ENCODE measurements at regions not wholly inside any gene's neighbourhood (a gene's known extent, or its start where the extent isn't known, plus 50 kb on each side); places are given as distances from the start of the nearest gene placed in this dataset.

DNA sequence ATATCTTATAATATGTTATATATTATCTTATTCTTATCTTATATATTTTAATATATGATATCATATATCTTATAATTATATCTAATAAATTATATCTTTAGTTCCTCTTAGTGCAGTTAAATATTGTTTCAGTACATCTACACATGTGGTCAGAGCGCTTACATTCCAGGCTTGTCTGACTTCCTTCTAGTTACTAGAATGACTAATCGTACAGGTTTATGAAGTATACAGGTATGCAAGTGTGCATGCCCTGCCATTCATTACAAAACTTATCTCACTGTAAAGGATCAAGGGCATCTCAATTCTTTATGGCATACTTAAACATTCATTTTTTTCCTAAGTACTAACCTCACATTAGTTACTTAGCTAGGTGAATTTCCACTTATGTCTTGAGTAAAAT, 1278.0 kb upstream of the MAP3K7 start:
- no peak for DNase-seq

DNA sequence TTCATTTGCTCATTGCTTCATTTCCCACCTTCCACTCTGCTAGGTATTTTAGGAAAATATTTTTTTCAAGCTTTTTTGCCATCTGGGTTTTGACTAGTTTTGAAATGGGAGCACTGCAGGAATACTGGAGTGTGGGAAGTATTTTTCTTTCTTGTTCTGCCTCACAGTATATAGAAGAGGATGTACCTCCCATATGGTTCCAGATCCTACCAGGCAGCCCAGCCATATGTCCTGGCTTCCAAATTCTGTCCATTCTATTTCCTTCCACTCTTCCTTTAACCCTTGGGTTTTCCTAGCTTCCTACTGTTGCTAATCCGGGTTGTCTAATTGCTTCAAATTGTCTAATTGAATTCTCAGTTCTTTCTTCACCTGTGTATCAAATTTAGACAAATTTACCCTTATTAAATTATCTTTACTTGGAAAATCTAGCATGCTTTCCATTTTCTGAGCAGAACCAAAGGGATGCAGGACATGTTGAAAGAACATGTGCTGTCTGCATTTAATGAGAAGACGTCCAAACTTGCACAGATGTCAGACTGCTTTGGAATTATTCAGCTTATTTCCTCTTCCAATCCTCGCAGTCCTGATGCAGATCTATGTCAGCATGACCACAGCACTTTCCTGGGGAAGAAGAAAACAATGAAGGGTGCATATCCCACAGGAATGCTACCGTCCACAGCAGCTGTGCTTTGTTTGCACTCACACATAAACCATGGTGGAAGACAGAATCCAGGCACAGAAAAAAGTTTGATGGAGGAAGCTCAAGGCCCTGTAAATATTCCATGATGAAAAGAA, 1273.9 kb upstream of the MAP3K7 start:
- DNase-seq = no peak

DNA sequence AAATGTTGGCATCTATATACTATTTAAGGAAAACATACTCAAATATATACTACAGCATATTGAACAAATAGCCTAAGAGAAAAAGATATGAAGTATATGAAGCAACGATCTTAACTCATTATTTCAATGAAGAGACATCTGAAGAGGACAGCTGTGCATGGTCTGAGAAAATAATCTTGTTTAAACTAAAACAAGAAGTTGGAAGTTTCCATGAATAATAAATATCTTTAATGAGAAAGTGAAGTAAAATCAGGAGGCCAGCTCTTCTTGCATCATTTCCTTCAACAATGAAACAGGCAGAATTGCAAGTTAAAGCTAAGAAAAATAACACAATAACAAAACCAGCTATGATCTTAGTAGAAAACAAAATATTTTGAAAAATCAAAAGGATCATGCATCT, 1265.4 kb upstream of the MAP3K7 start:
- no peak for DNase-seq

DNA sequence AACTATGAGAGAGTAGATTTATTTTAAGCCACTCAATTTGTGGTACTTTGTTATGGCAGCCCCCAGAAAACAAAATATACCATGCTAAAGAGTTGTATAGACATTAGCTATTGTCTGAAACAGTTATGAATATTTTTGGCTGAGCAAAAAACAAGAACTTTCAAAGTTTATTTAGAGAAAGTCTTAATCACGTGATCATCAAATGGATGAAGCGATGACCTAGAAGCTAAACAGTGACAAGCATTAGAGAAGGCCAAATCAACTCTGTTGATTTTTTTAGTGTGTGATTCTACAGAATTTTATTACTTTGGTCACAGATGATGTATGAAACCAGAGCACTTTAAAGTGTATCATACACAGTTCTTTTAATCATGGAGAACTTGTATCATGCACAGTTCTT, 1247.9 kb upstream of the MAP3K7 start:
- no peak for DNase-seq

DNA sequence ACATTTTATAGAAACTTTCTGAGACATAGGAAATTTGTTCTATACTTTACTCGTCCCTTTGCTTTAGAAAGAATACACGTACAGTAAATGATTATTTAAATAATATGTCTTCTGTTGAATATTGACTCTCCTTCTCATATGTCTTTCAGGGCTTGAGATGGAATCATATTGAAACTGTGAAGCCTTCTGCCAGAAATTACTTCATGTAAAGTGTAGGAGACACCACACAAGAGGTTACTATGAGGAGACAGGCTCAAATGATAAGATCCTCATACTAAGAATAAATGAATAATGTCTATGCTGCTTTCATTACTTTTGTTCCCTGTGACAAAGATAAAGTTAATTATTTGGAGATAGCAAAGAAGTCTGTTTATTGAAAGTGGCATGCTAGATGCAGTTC, 1240.3 kb upstream of the MAP3K7 start:
- no peak for DNase-seq

DNA sequence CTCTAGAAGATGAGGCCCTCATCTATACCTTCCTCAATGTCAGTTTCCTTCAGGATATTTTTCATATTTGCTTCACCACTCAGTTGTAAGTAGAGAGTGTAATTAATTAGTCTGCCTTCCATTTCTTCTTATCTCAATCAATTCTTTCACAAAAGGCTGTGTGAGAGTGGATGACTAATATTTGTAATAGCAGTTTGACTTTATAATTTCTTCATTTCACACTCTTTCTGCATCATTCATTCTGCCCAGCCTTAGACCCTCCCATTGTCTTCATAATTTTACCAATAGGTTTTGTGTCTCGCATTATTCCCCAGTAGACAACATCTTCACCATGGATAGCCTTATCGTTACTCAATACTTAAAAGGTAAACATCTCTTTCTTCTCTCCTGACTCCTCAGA, 1239.3 kb upstream of the MAP3K7 start:
- no peak for DNase-seq

DNA sequence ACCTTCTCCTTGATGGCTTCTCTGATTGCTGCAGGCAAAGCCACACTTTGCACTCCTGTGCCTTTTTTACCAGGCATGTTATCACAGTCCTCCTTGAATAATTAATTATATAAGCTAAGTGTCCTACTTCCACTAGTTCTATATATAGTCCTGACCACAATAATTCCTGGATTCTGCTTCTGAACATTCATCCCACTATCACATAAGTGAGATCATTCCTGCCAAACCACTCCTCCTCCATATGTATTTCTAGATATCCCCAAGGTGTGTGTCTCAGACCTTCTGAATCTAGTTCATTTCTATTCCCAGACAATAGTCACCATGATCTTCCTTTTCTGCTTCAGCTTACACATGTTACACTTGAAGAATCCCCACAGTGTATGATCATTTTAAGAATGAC, 1237.5 kb upstream of the MAP3K7 start:
- no peak for DNase-seq

DNA sequence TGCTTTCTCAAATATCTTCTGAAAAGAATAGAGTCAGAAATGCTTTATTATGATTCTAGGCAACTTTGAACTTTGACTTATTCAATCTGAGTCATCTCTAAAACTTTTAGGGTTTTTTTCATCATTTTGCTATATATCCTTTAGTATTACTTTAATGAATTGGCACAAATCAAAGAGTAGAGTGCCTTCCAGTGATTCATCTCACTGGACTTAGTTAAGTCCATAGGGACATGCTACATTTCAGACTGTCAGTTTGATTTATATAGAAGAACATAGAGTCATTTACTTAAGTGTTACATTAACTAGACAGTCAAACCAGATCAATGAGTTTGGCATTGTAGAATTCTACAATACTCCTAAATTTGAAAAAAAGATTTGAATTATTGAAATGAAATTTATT, 1235.7 kb upstream of the MAP3K7 start:
- DNase-seq = no peak

DNA sequence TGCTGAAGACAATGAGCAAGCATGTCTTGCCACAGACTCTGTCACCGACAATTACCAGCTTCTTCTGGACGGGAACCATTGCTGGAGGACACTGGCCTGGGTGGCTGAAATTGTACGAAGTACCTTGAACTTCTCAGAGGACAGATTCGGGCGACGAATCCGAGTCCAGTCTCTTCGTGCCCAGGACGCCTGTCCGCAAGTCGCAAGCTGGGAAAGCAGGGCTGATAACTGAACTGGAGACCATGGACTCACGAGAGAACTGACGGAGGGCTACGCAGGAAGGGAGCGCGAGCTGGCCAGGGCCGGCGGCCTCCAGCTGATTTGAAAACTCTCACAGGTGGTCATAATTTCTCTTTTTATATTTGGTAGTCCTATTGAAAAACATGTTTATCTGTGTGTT, 1229.5 kb upstream of the MAP3K7 start:
- DNase-seq = no peak

DNA sequence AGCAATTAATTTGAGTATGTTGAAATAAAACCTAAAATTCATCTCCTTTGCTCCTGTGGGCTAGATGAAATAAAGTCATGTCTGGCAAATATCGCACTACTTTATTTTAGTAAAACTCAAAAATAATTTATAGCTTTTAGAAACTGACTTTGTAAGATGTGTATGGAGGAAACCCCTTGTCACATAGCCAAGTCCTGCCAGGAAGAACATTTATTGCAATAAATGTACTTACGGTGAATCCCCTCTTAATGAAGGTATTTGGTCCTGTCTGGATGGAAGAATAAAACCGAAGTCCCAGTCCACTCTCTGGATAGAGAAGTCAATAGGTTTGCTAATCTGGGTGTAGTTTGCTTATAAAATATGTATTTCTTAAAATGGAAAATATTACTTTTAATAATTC, 1226.8 kb upstream of the MAP3K7 start:
- DNase-seq = no peak

DNA sequence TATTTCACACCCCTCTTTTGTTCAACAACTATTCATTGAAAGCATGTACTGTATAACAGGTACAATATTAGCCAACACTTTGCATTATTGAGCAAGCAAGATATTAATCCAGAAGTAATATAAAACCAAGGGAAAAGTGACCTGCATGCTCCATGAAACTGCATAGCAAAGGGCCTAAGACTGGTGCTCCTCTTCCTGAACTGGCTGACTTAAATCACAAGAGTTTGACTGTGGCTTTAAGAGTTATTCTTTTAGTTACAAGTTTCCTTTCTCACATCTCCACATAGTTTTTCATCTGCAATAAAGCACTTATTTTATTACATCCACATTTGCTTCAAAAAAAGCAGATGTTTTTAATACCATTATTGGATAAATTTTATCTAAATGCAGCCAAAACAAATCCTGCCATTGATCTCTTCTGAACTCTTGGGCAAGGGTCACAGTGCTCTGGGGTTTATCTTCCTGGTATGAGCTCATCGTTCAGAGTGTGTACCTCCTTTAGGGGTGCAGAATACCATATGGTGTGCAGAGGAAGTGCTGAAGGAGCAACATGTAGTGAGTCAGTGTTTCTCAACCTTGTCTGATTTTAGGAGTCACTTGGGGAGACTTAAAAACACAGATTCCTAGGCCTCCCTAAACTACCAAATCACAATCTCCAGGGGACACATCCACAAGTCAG, 1225.9 kb upstream of the MAP3K7 start:
- DNase-seq = no peak

DNA sequence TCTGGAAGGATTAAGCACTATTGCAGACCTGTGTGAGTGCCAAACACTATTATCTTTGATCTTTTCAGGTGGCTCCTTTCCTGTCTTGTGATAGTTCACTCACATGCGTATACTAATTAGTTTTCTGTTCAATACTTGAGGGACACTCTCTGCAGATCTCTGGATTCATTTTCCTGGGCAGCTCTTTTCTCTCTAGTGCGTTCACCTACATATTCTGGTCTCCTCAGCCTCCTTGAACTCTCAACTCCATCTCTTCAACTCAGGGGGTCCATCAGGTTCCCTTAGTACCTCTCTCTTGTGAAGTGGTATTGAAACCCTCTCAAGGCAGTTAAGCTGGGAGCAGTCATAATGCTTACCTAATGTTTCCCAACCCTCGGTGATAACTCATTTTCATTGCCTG, 1218.1 kb upstream of the MAP3K7 start:
- no peak for DNase-seq

DNA sequence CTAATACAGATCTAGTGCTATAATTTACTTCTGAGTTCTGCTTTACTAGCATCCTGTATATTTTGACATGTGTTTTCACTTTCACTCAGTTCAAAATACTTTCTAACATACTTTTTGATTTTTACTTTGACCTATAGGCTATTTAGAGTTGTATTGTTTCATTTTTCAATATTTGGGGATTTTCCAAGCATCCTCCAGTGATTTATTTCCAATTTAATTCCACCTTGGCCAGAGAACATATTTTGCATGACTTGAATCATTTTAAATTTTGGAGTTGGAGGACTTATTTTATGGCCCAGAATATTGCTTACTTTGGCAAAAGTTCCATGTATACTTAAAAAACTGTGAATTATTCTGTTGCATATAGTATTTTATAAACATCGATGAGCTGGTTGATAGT, 1215.6 kb upstream of the MAP3K7 start:
- DNase-seq = no peak

DNA sequence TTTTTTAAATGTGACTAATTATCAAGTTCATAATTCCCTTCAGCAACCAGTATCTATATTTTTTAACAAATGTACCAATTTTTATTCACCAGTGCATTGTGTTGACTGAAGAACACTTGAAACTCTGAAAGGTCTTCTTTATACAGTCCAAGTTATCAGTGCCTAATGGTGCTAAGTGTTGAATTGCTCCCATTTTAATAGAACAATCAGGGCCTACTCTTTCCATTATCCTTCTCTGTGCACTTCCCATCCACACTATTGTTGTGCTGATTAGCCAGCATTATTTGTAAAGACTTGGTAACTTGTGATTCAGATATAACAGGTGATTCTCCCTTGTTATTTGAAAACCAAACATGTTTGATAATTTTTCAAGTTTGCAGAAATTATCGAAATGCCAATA, 1209.7 kb upstream of the MAP3K7 start:
- DNase-seq = no peak

DNA sequence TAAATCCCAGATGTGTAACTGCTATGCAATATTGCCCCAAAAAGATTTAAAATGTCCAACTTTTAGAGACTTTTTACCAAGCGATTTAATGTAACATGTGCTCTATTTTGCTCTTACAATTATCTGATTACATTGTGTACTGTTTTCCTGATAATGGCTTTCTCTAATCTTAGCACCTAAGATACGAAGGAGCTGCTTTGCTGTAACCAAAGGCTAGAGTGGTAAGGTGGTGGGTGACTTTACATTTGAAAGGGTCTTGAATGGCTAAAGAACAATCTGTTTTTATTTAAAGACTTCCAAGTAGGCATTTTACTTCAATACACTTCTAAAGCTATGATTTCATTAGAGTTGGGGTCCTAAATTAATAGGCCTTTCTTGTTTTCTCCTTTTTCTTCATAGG, 1201.6 kb upstream of the MAP3K7 start:
- DNase-seq = no peak

DNA sequence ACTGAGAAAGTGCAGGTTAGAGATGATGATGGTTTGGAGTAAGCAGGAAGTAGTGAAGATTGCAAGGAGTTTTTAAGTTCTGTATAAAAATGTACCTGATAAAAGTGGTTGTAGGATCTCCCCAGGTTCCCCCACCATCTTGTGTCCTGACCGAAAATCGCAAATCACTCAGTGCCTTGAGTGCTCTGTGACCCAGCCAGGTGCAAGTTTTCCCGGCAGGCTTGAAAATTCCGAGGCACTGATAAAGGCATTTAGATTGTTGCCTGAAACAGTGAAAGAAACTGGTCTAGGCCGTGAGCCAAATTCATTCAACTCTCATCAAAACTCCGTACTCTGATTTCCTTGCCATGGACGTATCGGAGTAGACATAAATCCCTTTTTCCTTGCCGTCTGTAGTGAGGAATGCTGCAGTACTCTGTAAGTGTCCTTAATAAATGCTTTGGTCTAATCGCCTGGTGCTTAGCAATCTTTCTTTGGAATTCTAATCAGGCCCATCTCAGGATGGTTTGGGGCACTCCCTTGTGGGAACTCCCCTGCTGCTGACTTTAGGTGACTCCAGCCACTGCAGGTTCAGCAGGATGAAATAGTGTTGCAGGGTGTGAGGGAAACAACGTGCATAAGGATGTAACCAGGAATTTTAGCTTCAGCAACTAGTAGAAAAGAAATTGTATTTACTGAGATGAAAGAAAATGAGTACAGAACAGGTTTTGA, 1199.8 kb upstream of the MAP3K7 start:
- DNase-seq = no peak

DNA sequence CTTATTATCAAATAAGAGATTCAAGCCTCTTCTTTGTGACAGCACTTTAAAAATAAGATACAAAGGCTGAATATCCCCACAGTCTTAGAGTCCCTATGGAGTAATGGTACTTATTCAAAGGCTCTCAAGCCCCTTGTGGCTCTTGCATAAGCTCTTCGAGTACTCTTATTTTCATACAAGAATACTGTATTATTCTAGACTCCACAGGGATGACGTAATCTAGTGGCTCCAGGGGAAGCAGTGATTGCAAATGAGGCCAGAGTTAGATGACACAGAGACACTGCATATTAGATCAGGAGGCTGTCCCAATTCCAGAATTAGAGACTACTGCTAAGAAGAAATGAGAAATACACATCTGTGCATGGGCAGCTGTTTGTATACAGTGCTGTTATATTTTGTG, 1195.9 kb upstream of the MAP3K7 start:
- no peak for DNase-seq

DNA sequence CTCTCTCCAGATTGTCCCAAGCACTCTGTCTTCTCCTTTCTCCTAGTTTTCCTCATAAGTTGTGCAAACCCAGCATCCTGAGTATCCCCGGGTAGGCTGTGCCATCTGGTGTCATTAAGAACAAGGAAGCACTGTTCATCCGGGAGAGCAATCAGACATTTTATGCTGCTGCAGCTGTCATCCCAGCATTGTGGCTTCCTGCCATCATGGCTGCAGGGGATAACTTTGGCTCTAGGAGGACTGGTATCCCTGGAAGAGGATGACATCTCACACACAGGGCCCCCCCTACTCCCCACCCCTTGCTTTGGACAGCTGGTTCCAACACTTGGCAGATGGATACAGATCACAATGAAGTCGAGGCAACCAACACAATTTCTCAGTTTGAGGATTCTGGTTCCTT, 1195.1 kb upstream of the MAP3K7 start:
- no peak for DNase-seq

DNA sequence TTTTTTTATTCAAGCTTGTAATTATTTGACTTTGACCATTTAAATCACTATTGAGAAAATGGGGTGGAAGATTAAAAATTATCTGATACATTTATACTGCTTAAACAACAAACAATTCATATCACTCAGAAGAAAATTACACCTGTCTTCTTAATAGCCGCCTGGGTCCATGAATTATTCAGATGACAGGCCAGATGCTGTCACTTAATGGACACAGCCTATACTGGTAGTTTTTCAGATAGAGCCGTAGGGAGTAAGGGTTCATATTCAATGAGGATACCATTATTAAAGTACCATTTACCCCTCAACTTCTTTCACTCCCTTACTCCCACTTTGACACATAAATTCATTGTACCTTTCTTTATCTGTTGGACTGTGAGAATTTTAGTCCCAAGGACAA, 1193.4 kb upstream of the MAP3K7 start:
- no peak for DNase-seq

DNA sequence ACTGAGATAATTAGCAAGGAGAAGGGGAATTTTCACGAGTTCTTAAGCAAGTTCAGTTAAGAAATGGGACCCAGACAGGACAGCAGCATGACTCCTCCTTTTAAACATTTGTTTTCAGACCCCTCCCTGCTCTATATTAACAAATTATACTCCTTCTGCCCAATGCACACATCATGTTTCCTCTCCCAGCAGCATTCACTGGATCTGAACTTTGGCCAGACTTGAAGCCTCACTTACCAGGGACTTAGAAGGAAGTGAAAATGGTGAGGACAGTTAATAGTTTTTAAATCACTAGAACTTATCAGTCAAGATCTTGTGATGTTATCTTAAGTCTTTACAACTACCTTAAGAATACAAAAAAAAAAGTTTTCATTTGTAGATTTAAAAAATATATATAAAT, 1174.7 kb upstream of the MAP3K7 start:
- DNase-seq = no peak

DNA sequence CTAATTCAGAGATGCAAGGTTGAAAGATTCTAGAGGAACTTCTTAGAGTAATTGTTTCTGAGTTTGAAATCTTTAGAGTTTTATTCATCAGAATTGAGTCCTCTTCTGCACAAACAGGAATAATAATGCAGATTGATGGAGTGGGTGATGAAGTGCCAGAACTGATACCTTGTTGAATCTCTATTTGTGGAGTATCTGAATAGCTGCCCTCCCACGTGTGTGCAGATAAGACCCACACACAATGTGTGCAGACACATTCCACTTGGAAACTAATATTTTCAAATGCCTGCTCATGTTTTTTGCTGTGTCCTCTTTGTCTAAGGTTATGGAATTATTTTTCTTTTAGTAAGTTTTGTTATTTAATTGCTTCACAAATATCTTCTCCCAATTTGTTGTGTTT, 1167.8 kb upstream of the MAP3K7 start:
- DNase-seq = no peak

DNA sequence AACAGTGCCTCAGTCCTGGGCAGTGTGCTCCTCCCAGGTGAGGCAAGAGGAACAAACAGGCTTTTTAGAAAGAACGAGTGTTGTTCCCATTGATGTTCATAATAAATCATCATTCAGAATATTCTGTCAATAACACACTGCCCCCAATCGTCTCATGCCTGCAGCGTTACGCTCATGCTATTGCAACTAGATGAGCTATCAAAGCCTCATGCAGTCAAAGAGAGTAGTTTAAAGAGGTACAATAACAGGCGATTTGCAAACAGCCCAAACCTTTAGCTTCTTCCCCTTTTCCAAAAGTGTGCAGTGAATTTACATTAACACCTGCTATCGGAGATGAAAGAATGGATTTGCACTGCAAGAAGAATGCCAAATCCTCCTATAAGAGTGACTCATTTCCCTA, 1164.7 kb upstream of the MAP3K7 start:
- DNase-seq = no peak

DNA sequence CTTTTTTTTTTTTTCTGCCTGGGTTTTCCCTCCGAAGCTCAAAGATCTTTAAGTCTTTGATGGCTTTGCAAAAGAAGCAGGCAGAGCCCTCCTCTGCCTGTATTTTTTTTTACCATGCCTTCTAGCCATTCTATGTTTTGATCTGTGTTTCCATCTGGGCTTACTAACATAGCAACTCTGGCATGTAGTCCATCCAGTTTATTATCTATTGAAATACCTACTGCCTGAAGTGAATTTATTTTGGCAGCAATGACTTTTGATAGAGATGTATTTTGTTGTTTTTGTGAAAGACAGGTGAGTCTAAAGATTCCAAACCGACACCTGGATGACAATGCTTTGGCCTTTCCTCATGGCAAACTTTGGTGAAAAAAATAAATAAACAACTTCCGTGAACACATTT, 1157.7 kb upstream of the MAP3K7 start:
- no peak for DNase-seq

DNA sequence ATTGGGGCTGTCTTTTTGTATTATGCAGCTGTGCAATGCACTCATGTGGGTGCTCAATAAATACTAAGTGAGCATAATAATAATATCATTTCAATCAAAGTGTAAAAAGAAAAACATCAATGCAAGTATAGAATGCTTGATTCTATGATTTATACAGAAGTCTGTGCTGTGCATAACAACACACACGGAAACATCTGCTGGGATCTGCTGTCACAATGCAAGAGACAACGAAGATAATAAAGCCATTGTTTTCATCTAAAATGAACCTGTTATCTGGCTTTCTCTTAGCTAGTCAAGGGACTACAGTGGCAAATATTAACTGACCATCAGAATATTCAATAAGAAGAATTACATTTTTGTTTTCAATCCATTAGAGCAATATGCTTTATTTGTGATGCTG, 1156.9 kb upstream of the MAP3K7 start:
- no peak for DNase-seq

All from activated CD8-positive, alpha-beta memory T cell treated with anti-CD3 and anti-CD28 coated beads for 24 hours (primary cell).